LNCAP (cell line): ENCODE measurements at regions not wholly inside any gene's neighbourhood (a gene's known extent, or its start where the extent isn't known, plus 50 kb on each side); places are given as distances from the start of the nearest gene placed in this dataset.

ENCODE experiments used
- TF ChIP-seq, protein P1 (sequence below): fragments of 450-650 bp; IDR thresholded peaks from 2 replicates; pipeline ENCODE4 v1.5.1; 2017; ENCODE audit warnings: mild to moderate bottlenecking

DNA sequence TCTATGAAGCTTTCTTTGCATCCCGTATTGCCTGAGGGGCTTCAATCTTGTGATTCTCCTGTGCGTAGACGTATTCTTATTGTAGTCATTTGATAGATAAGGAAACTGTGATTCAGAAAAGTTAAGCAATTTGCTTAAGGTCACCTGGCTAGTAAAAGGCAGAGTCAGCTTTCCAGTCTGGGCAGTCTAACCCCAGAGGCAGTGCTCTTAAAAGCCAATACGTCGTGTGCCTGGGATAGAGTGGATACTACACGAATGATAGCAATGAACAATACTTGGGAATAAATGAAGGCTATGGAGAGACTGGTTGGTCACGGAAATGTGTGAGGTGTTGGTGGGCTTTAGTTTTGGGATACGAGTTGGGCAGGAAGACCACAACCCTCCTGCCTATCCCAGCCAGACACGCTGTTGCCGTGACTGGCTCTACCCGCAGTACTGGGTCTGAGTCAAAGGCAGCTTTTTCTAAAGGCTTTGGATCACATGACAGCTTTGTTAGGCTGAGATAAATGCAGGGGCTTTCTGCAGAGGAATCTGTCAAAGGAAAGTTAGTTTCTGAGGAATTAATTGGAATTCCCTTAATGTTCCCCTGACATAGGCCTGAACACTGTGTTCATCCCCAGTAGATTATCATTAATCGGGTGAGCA is 302.6 kb downstream of the KIF4B start:
- TF ChIP-seq, protein P1, sequence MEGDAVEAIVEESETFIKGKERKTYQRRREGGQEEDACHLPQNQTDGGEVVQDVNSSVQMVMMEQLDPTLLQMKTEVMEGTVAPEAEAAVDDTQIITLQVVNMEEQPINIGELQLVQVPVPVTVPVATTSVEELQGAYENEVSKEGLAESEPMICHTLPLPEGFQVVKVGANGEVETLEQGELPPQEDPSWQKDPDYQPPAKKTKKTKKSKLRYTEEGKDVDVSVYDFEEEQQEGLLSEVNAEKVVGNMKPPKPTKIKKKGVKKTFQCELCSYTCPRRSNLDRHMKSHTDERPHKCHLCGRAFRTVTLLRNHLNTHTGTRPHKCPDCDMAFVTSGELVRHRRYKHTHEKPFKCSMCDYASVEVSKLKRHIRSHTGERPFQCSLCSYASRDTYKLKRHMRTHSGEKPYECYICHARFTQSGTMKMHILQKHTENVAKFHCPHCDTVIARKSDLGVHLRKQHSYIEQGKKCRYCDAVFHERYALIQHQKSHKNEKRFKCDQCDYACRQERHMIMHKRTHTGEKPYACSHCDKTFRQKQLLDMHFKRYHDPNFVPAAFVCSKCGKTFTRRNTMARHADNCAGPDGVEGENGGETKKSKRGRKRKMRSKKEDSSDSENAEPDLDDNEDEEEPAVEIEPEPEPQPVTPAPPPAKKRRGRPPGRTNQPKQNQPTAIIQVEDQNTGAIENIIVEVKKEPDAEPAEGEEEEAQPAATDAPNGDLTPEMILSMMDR, result no peak

DNA sequence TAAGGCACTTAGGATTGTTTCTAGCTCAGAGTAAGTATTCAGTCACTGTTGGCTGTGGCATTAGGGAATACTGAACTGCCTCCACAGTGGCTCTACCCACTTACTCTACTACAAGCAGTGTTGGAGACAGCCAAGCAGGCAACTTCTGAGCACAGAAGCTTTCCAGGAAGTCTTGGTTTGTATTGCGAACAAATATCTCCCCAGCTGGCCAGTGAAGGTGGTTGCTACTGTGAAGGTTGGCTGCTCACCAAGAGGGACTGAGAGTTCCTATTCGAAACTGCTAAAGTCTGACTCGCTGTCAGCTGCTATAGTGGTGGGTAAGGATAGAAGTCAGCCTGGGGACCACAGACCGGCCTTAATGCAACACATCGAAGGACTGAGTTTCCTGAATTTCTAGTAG is 319.1 kb downstream of the KIF4B start:
- TF ChIP-seq, protein P1, result no peak

DNA sequence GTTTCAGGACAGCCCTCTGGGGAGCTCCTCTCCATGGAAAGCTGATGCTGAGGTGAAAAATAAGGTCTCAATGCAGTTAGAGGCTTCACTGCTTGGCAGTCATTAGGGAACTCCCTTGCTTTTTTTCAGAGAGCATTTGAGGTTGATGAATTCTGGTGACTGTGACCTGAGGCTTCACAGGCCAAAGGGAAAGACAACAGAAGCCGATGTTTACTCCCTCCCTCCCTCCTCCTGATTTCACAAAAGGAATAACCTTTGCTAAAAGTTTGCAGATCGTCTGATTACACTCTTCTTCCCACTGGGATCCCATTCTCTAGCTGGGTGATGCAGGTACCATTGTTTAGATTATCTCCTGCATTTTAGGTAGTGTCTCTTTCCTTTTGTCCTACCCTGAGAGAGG is 329.4 kb downstream of the KIF4B start:
- TF ChIP-seq, protein P1, result no peak

DNA sequence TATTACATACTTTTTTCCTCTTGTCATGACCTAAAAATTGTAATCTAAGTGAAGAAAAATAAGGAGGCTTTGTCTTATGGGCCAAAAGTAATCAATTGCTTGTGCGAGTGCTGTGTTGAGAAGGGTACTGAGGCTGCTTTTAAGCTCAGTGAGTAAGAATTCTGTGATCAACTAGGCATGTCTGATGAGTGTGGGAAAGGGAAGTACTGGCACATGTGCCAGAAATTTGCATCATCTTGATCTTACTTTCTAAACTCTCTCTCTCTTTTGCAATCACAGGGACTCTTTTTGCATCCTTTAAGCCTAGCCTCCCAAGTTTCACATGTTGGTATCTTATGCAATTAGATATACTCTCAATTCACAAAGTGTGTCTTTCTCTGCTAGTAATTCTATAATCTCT is 329.9 kb downstream of the KIF4B start:
- TF ChIP-seq, protein P1, result no peak

DNA sequence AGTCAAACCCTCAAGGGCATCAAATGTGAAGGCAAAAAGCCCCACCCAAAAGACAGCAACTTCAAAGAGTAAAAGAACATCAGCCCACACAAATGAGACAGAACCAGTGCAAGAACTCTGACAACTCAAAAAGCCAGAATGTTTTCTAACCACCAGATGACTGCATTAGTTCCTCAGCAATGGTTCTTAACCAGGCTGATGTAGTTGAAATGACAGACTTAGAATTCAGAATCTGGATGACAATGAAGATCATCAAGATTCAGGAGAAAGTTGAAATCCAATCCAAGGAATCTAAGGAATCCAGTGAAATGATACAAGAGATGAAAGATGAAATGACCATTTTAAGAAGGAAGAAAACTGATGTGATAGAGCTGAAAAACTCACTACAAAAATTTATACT is 339.7 kb downstream of the KIF4B start:
- TF ChIP-seq, protein P1, result no peak

DNA sequence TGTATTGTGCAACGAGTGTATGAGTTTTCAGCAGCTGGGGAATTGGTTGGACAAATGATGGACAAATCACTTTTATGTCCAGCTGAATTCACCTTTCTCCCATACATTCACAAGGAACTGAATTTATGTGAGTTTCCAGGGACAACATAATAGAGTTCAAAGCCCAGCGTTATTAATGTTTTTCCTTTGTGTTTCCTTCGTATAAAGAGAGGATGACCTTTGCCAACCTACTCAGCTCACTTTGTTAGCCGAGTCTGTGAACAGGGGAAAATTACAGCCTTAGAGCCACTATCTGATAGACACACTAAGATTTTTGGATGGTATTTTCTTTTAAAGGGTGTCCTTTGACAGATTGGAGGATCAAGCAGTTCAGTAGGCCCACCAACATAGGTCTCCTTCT is 352.5 kb downstream of the KIF4B start:
- TF ChIP-seq, protein P1, result no peak

DNA sequence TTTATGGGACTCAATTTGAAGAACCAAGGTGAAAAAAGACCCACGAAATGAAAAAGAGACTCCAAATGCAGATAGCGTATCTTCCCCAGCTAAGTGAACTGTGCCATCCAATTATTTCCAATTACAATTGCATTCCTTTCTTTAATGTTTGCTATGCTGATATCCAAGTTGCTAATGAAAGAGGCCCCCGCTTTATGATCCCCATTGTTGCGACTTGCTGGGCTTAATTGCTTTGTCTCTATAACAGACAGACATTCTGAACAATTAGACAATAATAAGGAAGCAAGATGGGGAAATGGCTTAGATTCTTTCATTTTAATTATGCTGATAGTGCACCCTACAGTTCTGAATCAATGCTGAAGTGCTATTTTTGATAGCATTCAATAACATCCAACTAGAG is 354.3 kb downstream of the KIF4B start:
- TF ChIP-seq, protein P1, result no peak

DNA sequence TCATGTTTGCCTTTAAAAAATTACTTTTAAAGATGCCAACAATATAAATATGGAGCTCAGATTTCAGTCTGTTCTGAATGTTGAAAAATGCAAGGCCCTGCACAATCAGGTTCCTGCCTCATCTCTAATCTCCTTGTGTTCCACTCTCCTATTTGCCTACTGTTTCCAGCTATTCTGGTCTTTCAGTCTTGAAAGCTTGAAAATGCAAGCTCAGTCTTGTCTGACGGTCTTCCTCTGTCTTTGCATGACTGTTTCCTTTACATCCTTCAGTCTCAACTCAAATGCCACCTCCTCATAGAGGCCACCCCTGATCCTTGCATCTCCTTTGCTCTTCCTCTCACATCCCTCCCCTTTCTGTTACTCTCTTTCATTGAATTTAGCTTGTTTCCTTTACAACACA is 354.9 kb downstream of the KIF4B start:
- TF ChIP-seq, protein P1, result no peak
